ENCODE measurements at regions not wholly inside any gene's neighbourhood (a gene's known extent, or its start where the extent isn't known, plus 50 kb on each side); places are given as distances from the start of the nearest gene placed in this dataset.
A peak's percentile ranks its signal among the peaks of the same experiment; 100 is the strongest.

DNA sequence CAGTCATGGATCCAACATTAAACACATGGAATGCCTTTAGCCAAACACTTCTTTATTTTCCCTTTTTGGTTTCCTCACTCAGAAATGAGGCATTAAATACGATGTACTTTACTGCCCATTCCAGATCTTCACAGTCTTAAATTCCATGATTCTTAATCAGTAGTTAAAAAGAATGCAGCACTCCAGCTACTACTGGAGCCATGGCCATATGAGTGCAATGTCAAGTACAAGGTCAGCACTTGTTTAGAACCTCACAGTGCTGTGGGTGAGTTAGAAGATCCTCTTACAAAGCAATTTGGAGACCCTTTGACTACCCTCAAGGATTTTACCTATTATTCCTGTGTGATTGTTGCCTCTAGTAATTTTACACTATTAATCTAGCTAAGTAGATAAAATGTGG, 550.3 kb upstream of the LRRTM1 start:
- Histone ChIP-seq H3K36me3 (replicated peaks; ENCODE audit: insufficient read depth, low read length) (no peaks in the 10 kb centered on the region), H3K79me2 (ENCODE audit: low read length) (no peaks in the 10 kb centered on the region), H2AFZ (ENCODE audit: low read length) (no peak overlapping the region), H3F3A (ENCODE audit: insufficient read depth, low read length) (no peaks in the 10 kb centered on the region), H3K4me2 (ENCODE audit: low read depth, low read length) (no peak overlapping the region), H3K4me3 (ENCODE audit: low read length) (no peak overlapping the region), H3K9me2 (replicated peaks; ENCODE audit: insufficient read depth, low read length) (no peaks in the 10 kb centered on the region), H3K27ac (ENCODE audit: low read length) (no peak overlapping the region), H3K4me1 (ENCODE audit: low read length) (peaks cover 8% of the 10 kb centered on the region), H3K9me3 (replicated peaks; ENCODE audit: insufficient read depth, low read length) (no peaks in the 10 kb centered on the region), H4K20me1 (ENCODE audit: insufficient read depth, low read length) (no peaks in the 10 kb centered on the region), H3K9ac (ENCODE audit: low read length) (no peak overlapping the region), H3K27me3 (replicated peaks; ENCODE audit: insufficient read depth, low read length) (no peaks in the 10 kb centered on the region)
- DNase-seq = no peak
- TF ChIP-seq EZH2phosphoT487 (IDR thresholded peaks at IDR 0.05; ENCODE audit: low read length) = no peak
- TF ChIP-seq EZH2 (optimal IDR thresholded peaks at IDR 0.05; ENCODE audit: low read depth, low read length) = no peak
- no peak for TF ChIP-seq CTCF (IDR thresholded peaks at IDR 0.05; ENCODE audit: low read length)

GRCh38 chr2:80852808-80853139, 548.2 kb upstream of the LRRTM1 start:
- DNase-seq = peak; percentile 72
- H3K9ac ChIP-seq (ENCODE audit: low read length) = no peak overlapping the region
- no peak overlapping the region for H3K4me3 ChIP-seq (ENCODE audit: low read length)
- H3F3A ChIP-seq (ENCODE audit: insufficient read depth, low read length) = no peaks in the 10 kb centered on the region
- peak overlapping the region; percentile 4; the same call in 1 of the 2 replicates for H3K27ac ChIP-seq (ENCODE audit: low read length)
- TF ChIP-seq EZH2 (optimal IDR thresholded peaks at IDR 0.05; ENCODE audit: low read depth, low read length) (no peak), CTCF (IDR thresholded peaks at IDR 0.05; ENCODE audit: low read length) (peak; percentile 72)
- H4K20me1 ChIP-seq (ENCODE audit: insufficient read depth, low read length) = no peaks in the 10 kb centered on the region
- no peaks in the 10 kb centered on the region for H3K9me3 ChIP-seq (replicated peaks; ENCODE audit: insufficient read depth, low read length)
- H3K79me2 ChIP-seq (ENCODE audit: low read length) = no peaks in the 10 kb centered on the region
- peaks cover 8% of the 10 kb centered on the region for H3K4me1 ChIP-seq (ENCODE audit: low read length)
- H3K27me3 ChIP-seq (replicated peaks; ENCODE audit: insufficient read depth, low read length) = no peaks in the 10 kb centered on the region
- H3K36me3 ChIP-seq (replicated peaks; ENCODE audit: insufficient read depth, low read length) = no peaks in the 10 kb centered on the region
- H2AFZ ChIP-seq (ENCODE audit: low read length) = no peak overlapping the region; the same call in 1 of the 2 replicates
- H3K4me2 ChIP-seq (ENCODE audit: low read depth, low read length) = 0 out of 2 replicates have a peak overlapping the region, but pooled peaks have one; percentile 16
- H3K9me2 ChIP-seq (replicated peaks; ENCODE audit: insufficient read depth, low read length) = no peaks in the 10 kb centered on the region

GRCh38 chr2:80852079-80852807, 547.7 kb upstream of the LRRTM1 start:
- Histone ChIP-seq H3K9me2 (replicated peaks; ENCODE audit: insufficient read depth, low read length) (no peaks in the 10 kb centered on the region), H3K27ac (ENCODE audit: low read length) (peak overlapping the region; percentile 4; the same call in 1 of the 2 replicates), H3K27me3 (replicated peaks; ENCODE audit: insufficient read depth, low read length) (no peaks in the 10 kb centered on the region), H3K4me3 (ENCODE audit: low read length) (no peak overlapping the region), H3K9ac (ENCODE audit: low read length) (no peak overlapping the region), H4K20me1 (ENCODE audit: insufficient read depth, low read length) (no peaks in the 10 kb centered on the region), H3K79me2 (ENCODE audit: low read length) (no peaks in the 10 kb centered on the region), H3K9me3 (replicated peaks; ENCODE audit: insufficient read depth, low read length) (no peaks in the 10 kb centered on the region), H3F3A (ENCODE audit: insufficient read depth, low read length) (no peaks in the 10 kb centered on the region), H3K4me2 (ENCODE audit: low read depth, low read length) (0 out of 2 replicates have a peak overlapping the region, but pooled peaks have one; percentile 16), H3K36me3 (replicated peaks; ENCODE audit: insufficient read depth, low read length) (no peaks in the 10 kb centered on the region), H2AFZ (ENCODE audit: low read length) (no peak overlapping the region; the same call in 1 of the 2 replicates), H3K4me1 (ENCODE audit: low read length) (peaks cover 8% of the 10 kb centered on the region)
- no peak for TF ChIP-seq CTCF (IDR thresholded peaks at IDR 0.05; ENCODE audit: low read length)
- TF ChIP-seq EZH2phosphoT487 (IDR thresholded peaks at IDR 0.05; ENCODE audit: low read length) = no peak
- TF ChIP-seq EZH2 (optimal IDR thresholded peaks at IDR 0.05; ENCODE audit: low read depth, low read length) = no peak
- DNase-seq = no peak
